GM10248 (cell line): ENCODE measurements at regions not wholly inside any gene's neighbourhood (a gene's known extent, or its start where the extent isn't known, plus 50 kb on each side); places are given as distances from the start of the nearest gene placed in this dataset.

Experiments
- CTCF ChIA-PET: fragments of 300-600 bp; sonication (Branson Sonifier 250); formaldehyde crosslinking; extraction: SDS; loops from one replicate; lab custom pipeline; 2021; ENCODE audit warnings: antibody characterized with exemption; lab: Yijun Ruan, JAX
- POLR2A ChIA-PET: fragments of 350-650 bp; sonication (Branson Sonifier 250); formaldehyde crosslinking; extraction: SDS; loops from one replicate; lab custom pipeline; 2020; ENCODE audit warnings: antibody characterized with exemption; lab: Yijun Ruan, JAX
- DNase-seq: peaks from one replicate; pipeline ENCODE4 v3.0.0; 2012; ENCODE audit errors: extremely low spot score
- CTCF ChIP-seq: IDR thresholded peaks from 2 replicates; pipeline ENCODE4 v1.5.1; 2012; ENCODE audit warnings: mild to moderate bottlenecking, low read depth; ENCODE audit errors: extremely low read depth, missing control alignments, control extremely low read depth

GRCh38 chr9:26537211-26537610, 355.4 kb downstream of the CAAP1 start:
- POLR2A ChIA-PET, result no interaction called here

GRCh38 chr9:26535151-26535550, 357.5 kb downstream of the CAAP1 start:
- POLR2A ChIA-PET, result no interaction called here
- no peak for DNase-seq
- no peak for TF ChIP-seq CTCF
- CTCF ChIA-PET, result interaction anchor here (0.9 to 2.2 kb wide), 2 partner anchors 15 to 18 kb away, joined by 4 to 6 read pairs; no protein-coding TSS in a partner anchor

More at GRCh38 chr9:26537211-26537610, 355.4 kb downstream of the CAAP1 start:
- TF ChIP-seq CTCF, result no peak
- CTCF ChIA-PET, result interaction anchor here (1.3 kb wide), 1 partner anchor 9 kb away, joined by 3 read pairs; no protein-coding TSS in a partner anchor
- no peak for DNase-seq

GRCh38 chr9:26530841-26531240, 361.8 kb downstream of the CAAP1 start:
- POLR2A ChIA-PET, result no interaction called here
- no peak for DNase-seq
- CTCF ChIA-PET, result no interaction called here
- TF ChIP-seq CTCF, result no peak

GRCh38 chr9:26527931-26528330, 364.7 kb downstream of the CAAP1 start:
- DNase-seq, result no peak
- no peak for TF ChIP-seq CTCF
- POLR2A ChIA-PET, result no interaction called here
- CTCF ChIA-PET, result no interaction called here

GRCh38 chr9:26524267-26524666, 368.3 kb downstream of the CAAP1 start:
- no peak for TF ChIP-seq CTCF
- CTCF ChIA-PET, result interaction anchor here (1.0 to 3.4 kb wide), 2 partner anchors 12 to 17 kb away, joined by 3 to 12 read pairs; no protein-coding TSS in a partner anchor
- POLR2A ChIA-PET, result no interaction called here

GRCh38 chr9:26523577-26523976, 369.0 kb downstream of the CAAP1 start:
- DNase-seq, result no peak
- ChIA-PET CTCF (interaction anchor here (1.0 kb wide), 1 partner anchor 13 kb away, joined by 3 read pairs; no protein-coding TSS in a partner anchor), POLR2A (no interaction called here)
- TF ChIP-seq CTCF, result no peak

More at GRCh38 chr9:26524267-26524666, 368.3 kb downstream of the CAAP1 start:
- no peak for DNase-seq
